OCI-LY1 (cell line): ENCODE measurements at regions not wholly inside any gene's neighbourhood (a gene's known extent, or its start where the extent isn't known, plus 50 kb on each side); places are given as distances from the start of the nearest gene placed in this dataset.

Source experiments
- CTCF ChIP-seq: fragments of 200-600 bp; sonication (generic), shearing (Covaris generic); IDR thresholded peaks from 2 replicates; pipeline ENCODE4 v1.5.1; 2017; ENCODE audit warnings: mild to moderate bottlenecking, antibody characterized with exemption, low read length, moderate library complexity, mixed read lengths
- EZH2 ChIP-seq: fragments of 200-600 bp; sonication (generic), shearing (Covaris generic); IDR thresholded peaks from 2 replicates; pipeline ENCODE4 v1.8.0; 2017; ENCODE audit warnings: borderline replicate concordance, mixed run types, mild to moderate bottlenecking, antibody characterized with exemption, low read length, moderate library complexity, mixed read lengths

GRCh38 chr14:45400509-45400908 lies 147.5 kb upstream of the MIS18BP1 start:
- no peak for TF ChIP-seq CTCF
- TF ChIP-seq EZH2 = no peak
